Activated CD4-positive, alpha-beta memory T cell treated with anti-CD3 and anti-CD28 coated beads for 36 hours (primary cell): ENCODE measurements at regions not wholly inside any gene's neighbourhood (a gene's known extent, or its start where the extent isn't known, plus 50 kb on each side); places are given as distances from the start of the nearest gene placed in this dataset.
A peak's percentile ranks its signal among the peaks of the same experiment; 100 is the strongest.

Source experiments
- CTCF ChIA-PET: fragments of 350-600 bp; sonication (Branson Sonifier 250); formaldehyde crosslinking; loops from one replicate; lab custom pipeline; 2021; ENCODE audit warnings: antibody characterized with exemption, inconsistent platforms; lab: Charles Lee
- POLR2A ChIA-PET: fragments of 350-600 bp; sonication (Branson Sonifier 250); formaldehyde crosslinking; loops from one replicate; lab custom pipeline; 2021; ENCODE audit warnings: antibody characterized with exemption; lab: Charles Lee
- DNase-seq: peaks from one replicate; pipeline ENCODE4 v3.0.0-alpha.2; 2020
- H3K27ac Mint-ChIP-seq: one replicate; pipeline ENCODE4 v1.8.0; 2021; ENCODE audit warnings: mixed read lengths
- H3K27me3 Mint-ChIP-seq: one replicate; pipeline ENCODE4 v1.8.0; 2021; ENCODE audit warnings: mixed read lengths
- H3K36me3 Mint-ChIP-seq: one replicate; pipeline ENCODE4 v1.8.0; 2021; ENCODE audit warnings: mixed read lengths
- H3K4me1 Mint-ChIP-seq: one replicate; pipeline ENCODE4 v1.8.0; 2021; ENCODE audit warnings: low read depth, mixed read lengths
- H3K4me3 Mint-ChIP-seq: one replicate; pipeline ENCODE4 v1.8.0; 2021; ENCODE audit warnings: mild to moderate bottlenecking, mixed read lengths
- H3K9me3 Mint-ChIP-seq: one replicate; pipeline ENCODE4 v1.8.0; 2021; ENCODE audit warnings: mixed read lengths
- intact Hi-C: fragments of 100-400 bp; cut with micrococcal nuclease; formaldehyde crosslinking; loops from one replicate; pipeline ENCODE4 v1.15.1; 2023

- ChIA-PET CTCF (interaction anchor here (0.7 to 3.6 kb wide), 19 partner anchors 9 to 255 kb away, joined by 3 to 37 read pairs (median 4); partner anchors contain the start of gene RBPJ), POLR2A (interaction anchor here (0.6 to 5.3 kb wide), 17 partner anchors 9 to 248 kb away, joined by 3 to 89 read pairs (median 5); partner anchors contain the start of gene RBPJ)
- H3K4me3 Mint-ChIP-seq = peak overlapping the region; percentile 34
- peaks cover 78% of the 10 kb centered on the region for H3K4me1 Mint-ChIP-seq
- intact Hi-C loops = loop anchor here (1.0 to 2.0 kb wide), 15 partner anchors 7 to 930 kb away; no protein-coding TSS in a partner anchor
- DNase-seq = peak; percentile 91
- H3K9me3 Mint-ChIP-seq = peaks cover 20% of the 10 kb centered on the region
- H3K27me3 Mint-ChIP-seq = no peaks in the 10 kb centered on the region
- H3K27ac Mint-ChIP-seq = peak overlapping the region; percentile 96
- H3K36me3 Mint-ChIP-seq = peaks cover 15% of the 10 kb centered on the region
Observed at GRCh38 chr4:26074712-26075430, 160.9 kb downstream of the SMIM20 start.

DNA sequence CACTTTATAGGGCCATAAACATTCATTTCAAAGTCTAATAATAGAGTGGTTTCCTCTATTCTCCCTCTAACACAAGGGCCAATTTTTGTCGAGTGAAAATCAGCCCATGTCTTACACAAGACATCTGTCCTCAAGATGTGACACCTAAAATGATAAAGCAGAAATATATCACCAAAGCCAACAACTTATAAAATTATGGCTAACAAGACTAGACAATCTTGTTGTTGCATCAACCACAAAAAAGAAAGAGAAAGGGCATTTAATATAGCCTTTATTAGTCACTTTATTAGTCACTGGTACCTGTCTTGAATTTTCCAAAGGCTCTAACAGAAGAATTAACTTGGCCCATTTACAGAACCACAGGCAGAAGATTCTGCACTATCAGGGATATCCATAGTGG, 161.6 kb downstream of the SMIM20 start:
- no peak for DNase-seq
- H3K4me3 Mint-ChIP-seq = peak overlapping the region; percentile 34
- ChIA-PET POLR2A (interaction anchor here (0.6 to 5.3 kb wide), 16 partner anchors 9 to 250 kb away, joined by 3 to 89 read pairs (median 8); partner anchors contain the start of gene RBPJ), CTCF (interaction anchor here (0.8 to 3.6 kb wide), 14 partner anchors 9 to 335 kb away, joined by 3 to 37 read pairs (median 4); partner anchors contain the start of gene RBPJ)
- H3K27me3 Mint-ChIP-seq = no peaks in the 10 kb centered on the region
- peaks cover 84% of the 10 kb centered on the region for H3K4me1 Mint-ChIP-seq
- intact Hi-C loops = loop anchor here (2.0 kb wide), 2 partner anchors 41 to 929 kb away; no protein-coding TSS in a partner anchor
- peaks cover 20% of the 10 kb centered on the region for H3K9me3 Mint-ChIP-seq
- H3K27ac Mint-ChIP-seq = peak overlapping the region; percentile 96
- peaks cover 15% of the 10 kb centered on the region for H3K36me3 Mint-ChIP-seq

DNA sequence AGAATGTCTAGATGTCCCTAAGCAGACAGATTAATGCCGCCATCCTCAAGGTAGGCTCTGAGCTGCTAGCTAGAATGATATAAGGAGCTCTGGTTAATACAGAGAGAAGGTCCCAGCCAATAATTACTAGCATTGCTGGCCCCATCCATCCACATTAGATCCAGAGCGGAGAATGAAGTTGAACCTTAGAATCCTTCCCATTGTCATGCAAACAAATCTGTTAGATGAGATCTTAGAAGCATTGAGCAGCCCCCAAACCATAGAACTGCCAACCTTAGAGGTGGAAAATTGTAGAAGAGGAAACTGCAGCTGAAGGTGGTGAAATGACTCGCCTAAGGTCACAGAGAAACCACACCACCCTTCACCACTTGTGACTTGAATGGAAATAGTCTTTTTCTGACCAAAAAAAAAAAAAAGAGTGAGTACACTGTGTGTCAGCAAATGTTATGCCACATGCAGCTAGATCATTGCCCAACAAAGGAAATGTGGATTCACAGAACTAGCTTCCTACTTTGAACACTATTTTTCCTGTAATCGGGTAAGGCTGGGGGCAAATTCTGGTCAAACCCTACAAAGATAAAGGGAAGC, 162.1 kb downstream of the SMIM20 start:
- H3K9me3 Mint-ChIP-seq = peaks cover 20% of the 10 kb centered on the region
- peaks cover 15% of the 10 kb centered on the region for H3K36me3 Mint-ChIP-seq
- no peaks in the 10 kb centered on the region for H3K27me3 Mint-ChIP-seq
- H3K4me1 Mint-ChIP-seq = peaks cover 87% of the 10 kb centered on the region
- DNase-seq = peak; percentile 81
- peak overlapping the region; percentile 34 for H3K4me3 Mint-ChIP-seq
- intact Hi-C loops = loop anchor here (1.0 to 2.0 kb wide), 3 partner anchors 41 to 929 kb away; partner anchors contain the start of gene SMIM20
- peak overlapping the region; percentile 96 for H3K27ac Mint-ChIP-seq
- POLR2A ChIA-PET = interaction anchor here (0.6 to 5.3 kb wide), 18 partner anchors 8 to 252 kb away, joined by 3 to 89 read pairs (median 6); partner anchors contain the start of gene RBPJ
- CTCF ChIA-PET = interaction anchor here (0.6 to 3.6 kb wide), 12 partner anchors 9 to 336 kb away, joined by 3 to 37 read pairs (median 6); partner anchors contain the start of gene RBPJ

DNA sequence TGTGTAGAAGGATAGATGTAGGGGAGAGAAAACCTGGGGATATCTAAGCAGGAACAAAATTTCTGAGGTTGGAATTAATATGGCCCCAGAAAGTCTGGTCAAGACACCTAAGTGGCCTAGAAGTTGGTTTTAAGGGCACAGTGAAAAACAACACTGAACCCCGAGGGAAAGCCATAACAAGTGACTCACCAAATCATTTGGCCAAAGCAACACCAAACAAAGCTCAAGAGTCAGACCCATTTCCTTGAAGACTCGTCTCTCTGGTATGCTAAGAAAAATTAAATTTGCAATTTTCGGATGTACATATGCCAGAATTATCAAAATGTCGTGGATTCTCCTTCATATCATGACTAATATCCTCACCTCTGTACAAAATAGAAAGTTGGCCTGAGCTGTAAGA, 162.9 kb downstream of the SMIM20 start:
- ChIA-PET POLR2A (interaction anchor here (0.6 to 5.3 kb wide), 16 partner anchors 7 to 251 kb away, joined by 3 to 89 read pairs (median 6); partner anchors contain the start of gene RBPJ), CTCF (interaction anchor here (0.6 to 3.6 kb wide), 8 partner anchors 13 to 336 kb away, joined by 3 to 37 read pairs (median 8); partner anchors contain the start of gene RBPJ)
- Mint-ChIP-seq H3K27ac (peak overlapping the region; percentile 96), H3K9me3 (peaks cover 20% of the 10 kb centered on the region), H3K4me1 (peaks cover 87% of the 10 kb centered on the region), H3K4me3 (no peak overlapping the region), H3K36me3 (peaks cover 15% of the 10 kb centered on the region), H3K27me3 (no peaks in the 10 kb centered on the region)
- no peak for DNase-seq
- intact Hi-C loops = loop anchor here (1.0 kb wide), 1 partner anchor 163 kb away; the partner anchor contains the start of gene SMIM20

- no peak for DNase-seq
- CTCF ChIA-PET = interaction anchor here (0.8 to 3.6 kb wide), 3 partner anchors 12 to 246 kb away, joined by 3 to 29 read pairs (median 24); partner anchors contain the start of gene RBPJ
- Mint-ChIP-seq H3K27ac (peak overlapping the region; percentile 96), H3K36me3 (peaks cover 15% of the 10 kb centered on the region), H3K4me3 (no peak overlapping the region), H3K27me3 (no peaks in the 10 kb centered on the region), H3K4me1 (peaks cover 91% of the 10 kb centered on the region), H3K9me3 (peaks cover 20% of the 10 kb centered on the region)
- POLR2A ChIA-PET = interaction anchor here (2.6 to 5.3 kb wide), 3 partner anchors 11 to 242 kb away, joined by 24 to 89 read pairs (median 65); partner anchors contain the start of gene RBPJ
- intact Hi-C loops = no loop called here
Observed at GRCh38 chr4:26077756-26078155, 163.7 kb downstream of the SMIM20 start.

DNA sequence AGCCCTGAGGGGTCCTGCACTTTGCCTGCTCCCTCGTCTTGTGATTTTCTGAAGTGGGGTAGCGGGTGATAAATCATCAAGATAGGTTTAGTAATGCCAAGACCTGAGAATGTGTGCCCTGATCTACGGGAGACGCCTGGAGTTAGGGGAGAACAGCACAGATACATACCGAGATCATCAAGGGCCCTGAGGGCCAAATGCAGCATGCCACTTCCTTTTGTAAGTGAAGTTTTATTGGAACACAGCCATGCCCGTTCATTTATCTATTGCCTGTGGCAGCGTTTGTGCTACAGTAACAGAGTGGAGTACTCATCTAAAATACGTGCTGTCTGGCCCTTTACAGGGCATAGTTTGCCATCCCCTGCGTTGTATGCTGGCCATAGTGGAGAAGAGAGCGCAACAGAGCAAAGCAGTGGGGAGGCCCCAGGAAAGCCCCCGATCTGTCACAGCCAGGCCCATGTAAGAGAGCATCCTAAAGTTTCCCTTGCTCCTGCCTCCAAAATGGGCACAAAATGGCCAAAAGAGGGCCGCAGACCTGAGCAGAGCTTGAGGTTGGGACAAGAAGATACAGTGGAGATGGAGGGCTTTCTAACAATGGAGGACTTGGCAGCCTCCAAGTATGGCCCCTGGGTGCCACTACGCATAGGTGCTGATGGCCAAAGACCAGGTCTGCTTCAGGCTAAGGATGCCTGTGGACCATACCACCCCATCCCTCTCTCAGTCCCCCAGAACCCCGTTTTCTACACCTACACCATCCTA, 167.0 kb downstream of the SMIM20 start:
- Mint-ChIP-seq H3K4me1 (peaks cover 89% of the 10 kb centered on the region), H3K27ac (peak overlapping the region; percentile 90), H3K9me3 (peaks cover 20% of the 10 kb centered on the region), H3K4me3 (no peak overlapping the region), H3K27me3 (no peaks in the 10 kb centered on the region), H3K36me3 (peaks cover 15% of the 10 kb centered on the region)
- CTCF ChIA-PET = no interaction called here
- intact Hi-C loops = loop anchor here (1.0 to 5.0 kb wide), 6 partner anchors 98 to 796 kb away; partner anchors contain the start of gene STIM2
- no peak for DNase-seq
- POLR2A ChIA-PET = interaction anchor here (1.0 to 1.5 kb wide), 2 partner anchors 112 to 116 kb away, joined by 3 to 6 read pairs; no protein-coding TSS in a partner anchor

DNA sequence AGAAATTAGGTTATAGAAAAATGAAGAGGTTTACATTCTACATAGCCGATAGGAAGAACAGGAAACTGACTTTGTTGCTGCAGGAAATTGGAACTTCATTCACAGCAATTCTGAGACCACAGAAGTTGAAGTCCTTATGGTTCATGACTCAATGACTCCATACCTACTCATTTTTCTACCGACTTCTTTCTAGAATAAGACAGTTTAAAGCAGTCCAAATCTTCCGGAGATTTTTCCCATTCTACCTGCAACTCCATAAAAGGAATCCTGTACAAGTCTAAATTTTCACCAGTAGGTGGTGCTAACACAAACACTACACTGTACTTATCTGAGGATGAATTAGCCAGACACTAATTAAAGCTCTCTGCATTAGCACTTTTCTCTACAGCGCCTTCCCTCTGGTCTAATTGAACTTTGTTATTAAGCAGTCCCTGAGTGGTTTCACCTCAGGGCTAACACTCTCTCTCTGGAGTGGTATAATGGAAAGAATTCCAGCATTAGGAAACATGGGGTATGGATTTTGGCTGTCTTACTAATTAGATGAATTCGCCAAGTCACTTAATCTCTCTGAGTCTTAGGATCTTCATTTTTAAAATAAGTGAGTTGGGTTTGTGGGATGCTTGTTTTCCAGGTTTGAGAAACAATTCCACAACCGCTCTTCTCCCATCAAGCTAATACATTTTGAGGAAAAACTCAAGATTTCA, 167.9 kb downstream of the SMIM20 start:
- peak overlapping the region; percentile 90 for H3K27ac Mint-ChIP-seq
- ChIA-PET POLR2A (interaction anchor here (0.7 to 3.6 kb wide), 6 partner anchors 51 to 238 kb away, joined by 3 to 26 read pairs (median 4); partner anchors contain the start of gene RBPJ), CTCF (interaction anchor here (0.5 to 2.8 kb wide), 18 partner anchors 12 to 665 kb away, joined by 3 to 13 read pairs (median 3); partner anchors contain the start of gene RBPJ)
- peaks cover 11% of the 10 kb centered on the region for H3K9me3 Mint-ChIP-seq
- DNase-seq = no peak
- no peaks in the 10 kb centered on the region for H3K27me3 Mint-ChIP-seq
- H3K36me3 Mint-ChIP-seq = peaks cover 7% of the 10 kb centered on the region
- peaks cover 88% of the 10 kb centered on the region for H3K4me1 Mint-ChIP-seq
- peak overlapping the region; percentile 1 for H3K4me3 Mint-ChIP-seq
- intact Hi-C loops = loop anchor here (1.0 to 5.0 kb wide), 7 partner anchors 8 to 795 kb away; partner anchors contain the start of gene STIM2

- peaks cover 85% of the 10 kb centered on the region for H3K4me1 Mint-ChIP-seq
- H3K36me3 Mint-ChIP-seq = peaks cover 2% of the 10 kb centered on the region
- intact Hi-C loops = loop anchor here (1.0 to 5.0 kb wide), 3 partner anchors 8 to 795 kb away; partner anchors contain the start of gene STIM2
- H3K27ac Mint-ChIP-seq = peak overlapping the region; percentile 90
- H3K27me3 Mint-ChIP-seq = no peaks in the 10 kb centered on the region
- H3K9me3 Mint-ChIP-seq = peaks cover 6% of the 10 kb centered on the region
- no peak for DNase-seq
- ChIA-PET CTCF (interaction anchor here (0.5 to 2.8 kb wide), 23 partner anchors 8 to 664 kb away, joined by 3 to 13 read pairs (median 3); partner anchors contain the start of gene RBPJ), POLR2A (interaction anchor here (0.7 to 3.6 kb wide), 7 partner anchors 7 to 237 kb away, joined by 3 to 42 read pairs (median 5); partner anchors contain the start of gene RBPJ)
- H3K4me3 Mint-ChIP-seq = no peak overlapping the region
Observed at GRCh38 chr4:26082565-26082964, 168.5 kb downstream of the SMIM20 start.

GRCh38 chr4:26083987-26084386, 170.0 kb downstream of the SMIM20 start:
- intact Hi-C loops = loop anchor here (5.0 kb wide), 2 partner anchors 778 to 793 kb away; partner anchors contain the start of gene STIM2
- ChIA-PET CTCF (interaction anchor here (0.9 to 2.8 kb wide), 9 partner anchors 9 to 327 kb away, joined by 3 to 13 read pairs (median 5); no protein-coding TSS in a partner anchor), POLR2A (interaction anchor here (0.5 to 3.6 kb wide), 9 partner anchors 9 to 236 kb away, joined by 3 to 42 read pairs (median 4); partner anchors contain the start of gene RBPJ)
- no peaks in the 10 kb centered on the region for H3K9me3 Mint-ChIP-seq
- peaks cover 86% of the 10 kb centered on the region for H3K4me1 Mint-ChIP-seq
- no peaks in the 10 kb centered on the region for H3K36me3 Mint-ChIP-seq
- no peak overlapping the region for H3K4me3 Mint-ChIP-seq
- no peaks in the 10 kb centered on the region for H3K27me3 Mint-ChIP-seq
- H3K27ac Mint-ChIP-seq = peak overlapping the region; percentile 90
- DNase-seq = peak; percentile 65

GRCh38 chr4:26084414-26084813, 170.4 kb downstream of the SMIM20 start:
- Mint-ChIP-seq H3K27ac (peak overlapping the region; percentile 90), H3K4me3 (peak overlapping the region; percentile 4), H3K9me3 (no peaks in the 10 kb centered on the region), H3K27me3 (no peaks in the 10 kb centered on the region), H3K4me1 (peaks cover 87% of the 10 kb centered on the region), H3K36me3 (no peaks in the 10 kb centered on the region)
- ChIA-PET CTCF (interaction anchor here (0.9 to 2.8 kb wide), 8 partner anchors 8 to 326 kb away, joined by 3 to 13 read pairs (median 5); no protein-coding TSS in a partner anchor), POLR2A (interaction anchor here (0.7 to 3.6 kb wide), 8 partner anchors 9 to 235 kb away, joined by 3 to 42 read pairs (median 4); partner anchors contain the start of gene RBPJ)
- intact Hi-C loops = loop anchor here (5.0 kb wide), 2 partner anchors 778 to 793 kb away; partner anchors contain the start of gene STIM2
- no peak for DNase-seq
